ENCODE measurements at regions not wholly inside any gene's neighbourhood (a gene's known extent, or its start where the extent isn't known, plus 50 kb on each side); places are given as distances from the start of the nearest gene placed in this dataset.

- Mint-ChIP-seq H3K27me3 (ENCODE audit: low read depth) (no peaks in the 10 kb centered on the region), H3K4me1 (ENCODE audit: low read depth) (no peaks in the 10 kb centered on the region), H3K4me3 (no peak overlapping the region), H3K9me3 (no peaks in the 10 kb centered on the region), H3K36me3 (ENCODE audit: insufficient read depth) (no peaks in the 10 kb centered on the region)
- no peak for ATAC-seq
- no peak for DNase-seq
These were observed 262.3 kb upstream of the MTNR1B start for GRCh38 chr11:92707173-92707619.

- Mint-ChIP-seq H3K4me1 (ENCODE audit: low read depth) (no peaks in the 10 kb centered on the region), H3K9me3 (no peaks in the 10 kb centered on the region), H3K4me3 (no peak overlapping the region), H3K27me3 (ENCODE audit: low read depth) (no peaks in the 10 kb centered on the region), H3K36me3 (ENCODE audit: insufficient read depth) (no peaks in the 10 kb centered on the region)
- DNase-seq (no peak), ATAC-seq (no peak)
These were observed 261.8 kb upstream of the MTNR1B start for GRCh38 chr11:92707665-92708064.

GRCh38 chr11:92709329-92709728, 260.1 kb upstream of the MTNR1B start:
- no peaks in the 10 kb centered on the region for H3K4me1 Mint-ChIP-seq (ENCODE audit: low read depth)
- no peaks in the 10 kb centered on the region for H3K9me3 Mint-ChIP-seq
- H3K4me3 Mint-ChIP-seq: no peak overlapping the region
- ATAC-seq (no peak), DNase-seq (no peak)
- H3K36me3 Mint-ChIP-seq (ENCODE audit: insufficient read depth): no peaks in the 10 kb centered on the region
- H3K27me3 Mint-ChIP-seq (ENCODE audit: low read depth): no peaks in the 10 kb centered on the region

- Mint-ChIP-seq H3K9me3 (peaks cover 5% of the 10 kb centered on the region), H3K27me3 (ENCODE audit: low read depth) (no peaks in the 10 kb centered on the region), H3K36me3 (ENCODE audit: insufficient read depth) (no peaks in the 10 kb centered on the region), H3K4me1 (ENCODE audit: low read depth) (no peaks in the 10 kb centered on the region), H3K4me3 (no peak overlapping the region)
- no peak for DNase-seq
- no peak for ATAC-seq
These were observed 257.5 kb upstream of the MTNR1B start for GRCh38 chr11:92711926-92712325.

GRCh38 chr11:92714111-92714510, 255.3 kb upstream of the MTNR1B start:
- no peak overlapping the region for H3K4me3 Mint-ChIP-seq
- DNase-seq (no peak), ATAC-seq (no peak)
- H3K9me3 Mint-ChIP-seq: peaks cover 5% of the 10 kb centered on the region
- H3K27me3 Mint-ChIP-seq (ENCODE audit: low read depth): no peaks in the 10 kb centered on the region
- no peaks in the 10 kb centered on the region for H3K36me3 Mint-ChIP-seq (ENCODE audit: insufficient read depth)
- H3K4me1 Mint-ChIP-seq (ENCODE audit: low read depth): no peaks in the 10 kb centered on the region

GRCh38 chr11:92717240-92717639, 252.2 kb upstream of the MTNR1B start:
- no peak for ATAC-seq
- no peaks in the 10 kb centered on the region for H3K36me3 Mint-ChIP-seq (ENCODE audit: insufficient read depth)
- H3K27me3 Mint-ChIP-seq (ENCODE audit: low read depth): no peaks in the 10 kb centered on the region
- peaks cover 5% of the 10 kb centered on the region for H3K9me3 Mint-ChIP-seq
- DNase-seq: no peak
- H3K4me3 Mint-ChIP-seq: no peak overlapping the region
- H3K4me1 Mint-ChIP-seq (ENCODE audit: low read depth): no peaks in the 10 kb centered on the region

GRCh38 chr11:92720385-92720784, 249.1 kb upstream of the MTNR1B start:
- Mint-ChIP-seq H3K27me3 (ENCODE audit: low read depth) (no peaks in the 10 kb centered on the region), H3K36me3 (ENCODE audit: insufficient read depth) (no peaks in the 10 kb centered on the region), H3K4me1 (ENCODE audit: low read depth) (no peaks in the 10 kb centered on the region), H3K4me3 (no peak overlapping the region), H3K9me3 (peaks cover 16% of the 10 kb centered on the region)
- ATAC-seq: no peak
- no peak for DNase-seq

- no peaks in the 10 kb centered on the region for H3K27me3 Mint-ChIP-seq (ENCODE audit: low read depth)
- peaks cover 11% of the 10 kb centered on the region for H3K9me3 Mint-ChIP-seq
- H3K4me3 Mint-ChIP-seq: no peak overlapping the region
- no peaks in the 10 kb centered on the region for H3K4me1 Mint-ChIP-seq (ENCODE audit: low read depth)
- no peak for DNase-seq
- no peak for ATAC-seq
- H3K36me3 Mint-ChIP-seq (ENCODE audit: insufficient read depth): no peaks in the 10 kb centered on the region
These were observed 244.1 kb upstream of the MTNR1B start for GRCh38 chr11:92725352-92725751.

GRCh38 chr11:92727123-92727522, 242.3 kb upstream of the MTNR1B start:
- no peak for DNase-seq
- Mint-ChIP-seq H3K4me3 (no peak overlapping the region), H3K4me1 (ENCODE audit: low read depth) (no peaks in the 10 kb centered on the region), H3K36me3 (ENCODE audit: insufficient read depth) (no peaks in the 10 kb centered on the region), H3K9me3 (peaks cover 11% of the 10 kb centered on the region), H3K27me3 (ENCODE audit: low read depth) (no peaks in the 10 kb centered on the region)
- ATAC-seq: no peak

GRCh38 chr11:92727769-92728168, 241.7 kb upstream of the MTNR1B start:
- H3K36me3 Mint-ChIP-seq (ENCODE audit: insufficient read depth): no peaks in the 10 kb centered on the region
- ATAC-seq: no peak
- no peak for DNase-seq
- no peak overlapping the region for H3K4me3 Mint-ChIP-seq
- no peaks in the 10 kb centered on the region for H3K4me1 Mint-ChIP-seq (ENCODE audit: low read depth)
- H3K27me3 Mint-ChIP-seq (ENCODE audit: low read depth): no peaks in the 10 kb centered on the region
- H3K9me3 Mint-ChIP-seq: peaks cover 11% of the 10 kb centered on the region

GRCh38 chr11:92728628-92729027, 240.8 kb upstream of the MTNR1B start:
- Mint-ChIP-seq H3K9me3 (peaks cover 3% of the 10 kb centered on the region), H3K36me3 (ENCODE audit: insufficient read depth) (no peaks in the 10 kb centered on the region), H3K4me1 (ENCODE audit: low read depth) (no peaks in the 10 kb centered on the region), H3K27me3 (ENCODE audit: low read depth) (no peaks in the 10 kb centered on the region), H3K4me3 (no peak overlapping the region)
- ATAC-seq (no peak), DNase-seq (no peak)

GRCh38 chr11:92735039-92735438, 234.4 kb upstream of the MTNR1B start:
- Mint-ChIP-seq H3K4me1 (ENCODE audit: low read depth) (no peaks in the 10 kb centered on the region), H3K9me3 (no peaks in the 10 kb centered on the region), H3K36me3 (ENCODE audit: insufficient read depth) (no peaks in the 10 kb centered on the region), H3K27me3 (ENCODE audit: low read depth) (no peaks in the 10 kb centered on the region), H3K4me3 (no peak overlapping the region)
- DNase-seq (no peak), ATAC-seq (no peak)

GRCh38 chr11:92738276-92738675, 231.2 kb upstream of the MTNR1B start:
- no peak overlapping the region for H3K4me3 Mint-ChIP-seq
- no peaks in the 10 kb centered on the region for H3K36me3 Mint-ChIP-seq (ENCODE audit: insufficient read depth)
- no peaks in the 10 kb centered on the region for H3K27me3 Mint-ChIP-seq (ENCODE audit: low read depth)
- ATAC-seq (no peak), DNase-seq (no peak)
- H3K4me1 Mint-ChIP-seq (ENCODE audit: low read depth): no peaks in the 10 kb centered on the region
- no peaks in the 10 kb centered on the region for H3K9me3 Mint-ChIP-seq

GRCh38 chr11:92739041-92739440, 230.4 kb upstream of the MTNR1B start:
- Mint-ChIP-seq H3K4me3 (no peak overlapping the region), H3K4me1 (ENCODE audit: low read depth) (no peaks in the 10 kb centered on the region), H3K27me3 (ENCODE audit: low read depth) (no peaks in the 10 kb centered on the region), H3K36me3 (ENCODE audit: insufficient read depth) (no peaks in the 10 kb centered on the region), H3K9me3 (no peaks in the 10 kb centered on the region)
- no peak for DNase-seq
- no peak for ATAC-seq

- no peaks in the 10 kb centered on the region for H3K4me1 Mint-ChIP-seq (ENCODE audit: low read depth)
- ATAC-seq (no peak), DNase-seq (no peak)
- H3K9me3 Mint-ChIP-seq: no peaks in the 10 kb centered on the region
- H3K27me3 Mint-ChIP-seq (ENCODE audit: low read depth): no peaks in the 10 kb centered on the region
- H3K4me3 Mint-ChIP-seq: no peak overlapping the region
- H3K36me3 Mint-ChIP-seq (ENCODE audit: insufficient read depth): no peaks in the 10 kb centered on the region
These were observed 230.0 kb upstream of the MTNR1B start for GRCh38 chr11:92739491-92739890.

GRCh38 chr11:92740276-92740675, 229.2 kb upstream of the MTNR1B start:
- H3K36me3 Mint-ChIP-seq (ENCODE audit: insufficient read depth): no peaks in the 10 kb centered on the region
- H3K4me3 Mint-ChIP-seq: no peak overlapping the region
- ATAC-seq (no peak), DNase-seq (no peak)
- H3K27me3 Mint-ChIP-seq (ENCODE audit: low read depth): no peaks in the 10 kb centered on the region
- H3K4me1 Mint-ChIP-seq (ENCODE audit: low read depth): no peaks in the 10 kb centered on the region
- H3K9me3 Mint-ChIP-seq: no peaks in the 10 kb centered on the region

Data from activated T-cell treated with anti-CD3 and anti-CD28 coated beads, Interleukin-2, amount 50 U/mL, for 4 hours (primary cell).